ENCODE measurements at regions not wholly inside any gene's neighbourhood (a gene's known extent, or its start where the extent isn't known, plus 50 kb on each side); places are given as distances from the start of the nearest gene placed in this dataset.
"Not testable (repeated sequence)": the region's sequence is repeated elsewhere in the genome, so short reads cannot be mapped to it uniquely, and the experiment has no call there.

- intact Hi-C loops (cut with DNase I), result no loop called here
- DNase-seq (ENCODE audit: low spot score), result no peak
Observed at GRCh38 chr7:19915596-19915995, 142.2 kb upstream of the TMEM196 start.

GRCh38 chr7:19914866-19915265, 141.4 kb upstream of the TMEM196 start:
- DNase-seq (ENCODE audit: low spot score), result no peak
- intact Hi-C loops (cut with DNase I), result no loop called here

DNA sequence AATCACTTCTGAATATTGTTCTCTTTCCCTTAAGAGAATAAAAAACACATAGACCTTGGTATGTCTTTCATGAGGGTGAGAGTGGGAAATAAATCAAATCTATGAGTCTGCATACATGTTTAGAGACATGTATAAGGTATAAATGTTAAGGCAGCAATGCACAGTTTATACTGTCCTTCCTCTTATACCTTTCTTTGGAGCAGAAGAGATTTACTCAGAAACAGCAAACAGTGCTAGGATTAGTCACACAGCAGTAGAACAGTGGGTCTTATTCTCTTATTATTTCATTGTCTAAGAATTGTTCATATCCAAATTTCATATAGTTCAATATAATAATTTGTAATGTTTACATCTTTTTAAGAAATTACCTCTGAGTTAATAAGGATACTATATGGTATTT, 126.7 kb upstream of the TMEM196 start:
- intact Hi-C loops (cut with DNase I), result no loop called here
- DNase-seq (ENCODE audit: low spot score), result no peak

DNA sequence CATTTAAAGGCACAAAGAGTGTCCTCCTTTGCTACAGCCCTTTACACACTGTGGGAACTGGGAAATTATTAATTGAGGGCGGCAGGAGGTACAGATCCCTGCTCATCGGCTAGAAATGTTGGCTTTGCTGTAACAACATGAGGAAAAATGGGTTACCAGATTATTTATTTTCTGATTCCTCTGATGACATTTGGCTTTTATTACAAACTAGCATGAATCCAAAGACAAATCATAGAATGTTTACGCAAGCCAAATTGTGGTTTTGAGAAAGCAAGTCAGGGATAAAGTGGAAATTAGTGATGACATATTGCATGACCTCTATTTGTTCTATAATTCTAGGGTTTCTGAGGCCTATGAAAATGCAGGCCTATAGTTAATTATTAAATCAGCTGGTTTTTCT, 126.1 kb upstream of the TMEM196 start:
- DNase-seq (ENCODE audit: low spot score), result no peak
- intact Hi-C loops (cut with DNase I), result no loop called here

- intact Hi-C loops (cut with DNase I); DNase-seq (ENCODE audit: low spot score): not testable (repeated sequence)
Observed at GRCh38 chr7:19882893-19883292, 109.5 kb upstream of the TMEM196 start.

- DNase-seq (ENCODE audit: low spot score), result no peak
- intact Hi-C loops (cut with DNase I), result no loop called here
Observed at GRCh38 chr7:19872094-19872493, 98.7 kb upstream of the TMEM196 start.

DNA sequence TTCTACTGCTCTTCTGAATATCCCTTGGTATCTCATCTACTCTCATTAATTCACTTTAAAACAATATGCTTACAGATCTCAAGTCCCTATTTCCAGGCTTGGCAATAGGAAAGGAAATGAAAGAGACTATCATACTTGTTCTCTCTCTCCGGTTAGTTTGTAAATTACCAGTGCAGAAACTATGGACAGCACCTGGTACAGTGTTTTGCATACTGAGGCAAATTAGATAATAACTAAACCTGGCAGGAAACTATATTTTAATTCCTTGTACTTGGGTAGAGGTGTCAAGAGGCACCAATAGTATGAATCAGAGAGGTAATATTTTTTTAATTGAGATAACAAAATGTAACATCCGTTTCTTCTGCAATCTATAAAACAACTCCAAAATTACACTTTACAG, 97.7 kb upstream of the TMEM196 start:
- no peak for DNase-seq (ENCODE audit: low spot score)
- intact Hi-C loops (cut with DNase I), result no loop called here

- DNase-seq (ENCODE audit: low spot score), result no peak
- intact Hi-C loops (cut with DNase I), result no loop called here
Observed at GRCh38 chr7:19869979-19870378, 96.6 kb upstream of the TMEM196 start.

DNA sequence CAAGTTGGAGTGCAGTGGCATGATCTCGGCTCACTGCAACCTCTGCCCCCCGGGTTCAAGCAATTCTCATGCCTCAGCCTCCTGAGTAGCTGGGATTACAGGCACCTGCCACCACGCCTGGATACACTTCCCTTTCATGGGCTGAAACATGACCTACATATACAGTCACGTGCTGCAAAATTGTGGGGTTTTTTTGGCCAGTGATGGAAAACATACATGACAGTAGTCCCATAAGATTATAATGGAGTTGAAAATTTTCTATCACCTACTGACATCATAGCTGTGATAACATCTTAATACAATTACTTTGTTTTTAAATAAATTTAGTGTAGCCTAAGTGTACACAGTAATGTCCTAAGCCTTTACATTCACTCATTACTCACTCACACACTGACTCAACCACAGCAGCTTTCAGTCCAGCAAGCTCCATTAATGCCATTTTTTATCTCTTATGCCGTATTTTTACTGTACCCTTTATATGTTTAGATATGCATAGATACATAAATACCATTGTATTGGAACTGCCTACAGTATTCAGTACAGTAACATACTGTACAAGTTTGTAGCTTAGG, 79.9 kb upstream of the TMEM196 start:
- no peak for DNase-seq (ENCODE audit: low spot score)
- intact Hi-C loops (cut with DNase I), result no loop called here

DNA sequence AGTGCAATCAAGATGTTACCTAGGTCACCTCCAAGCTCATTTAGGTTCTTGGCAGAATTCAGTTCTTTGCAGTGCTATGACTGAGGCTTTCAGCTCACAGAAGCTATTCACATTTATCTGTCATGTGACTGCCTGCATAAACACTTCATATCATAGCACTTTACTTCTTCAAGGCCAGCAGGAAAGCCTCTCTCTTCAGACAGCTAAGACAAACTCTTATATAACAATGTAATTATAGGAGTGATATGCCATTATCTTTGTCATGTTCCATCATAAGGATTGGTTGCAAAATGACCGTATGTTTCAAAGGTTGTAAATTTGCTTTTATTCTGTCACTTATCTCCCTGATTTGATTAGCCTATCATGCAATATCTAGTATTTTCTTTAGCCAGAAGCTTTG, 78.8 kb upstream of the TMEM196 start:
- DNase-seq (ENCODE audit: low spot score), result no peak
- intact Hi-C loops (cut with DNase I), result no loop called here

GRCh38 chr7:19851504-19851903, 78.1 kb upstream of the TMEM196 start:
- DNase-seq (ENCODE audit: low spot score), result no peak
- intact Hi-C loops (cut with DNase I), result no loop called here

DNA sequence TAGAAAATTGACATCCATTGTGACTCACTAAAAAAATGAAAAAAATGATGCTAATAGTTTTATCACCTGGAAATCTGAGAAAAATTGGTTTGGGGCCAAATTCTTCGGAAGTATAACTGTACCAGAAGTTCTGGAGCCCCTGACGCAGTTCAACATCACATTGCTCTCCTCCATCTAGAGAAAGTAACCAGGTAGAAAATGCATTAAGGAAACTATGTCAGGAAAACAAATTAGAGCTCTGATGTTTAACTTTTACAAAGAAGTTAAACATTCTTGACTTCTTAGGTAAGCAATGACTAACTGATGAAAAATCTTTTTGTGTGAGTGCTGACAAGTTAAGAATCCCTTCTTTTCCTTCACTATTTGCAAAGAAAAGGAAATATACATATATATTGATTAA, 61.1 kb upstream of the TMEM196 start:
- intact Hi-C loops (cut with DNase I), result no loop called here
- DNase-seq (ENCODE audit: low spot score), result no peak

- DNase-seq (ENCODE audit: low spot score), result no peak
- intact Hi-C loops (cut with DNase I), result no loop called here
Observed at GRCh38 chr7:19830604-19831003, 57.2 kb upstream of the TMEM196 start.

All from posterior vena cava (tissue), 2 donors.